ENCODE measurements at regions not wholly inside any gene's neighbourhood (a gene's known extent, or its start where the extent isn't known, plus 50 kb on each side); places are given as distances from the start of the nearest gene placed in this dataset.

- Histone ChIP-seq H3K4me2 (ENCODE audit: low read depth, low read length, poor library complexity, severe bottlenecking) (no peak overlapping the region), H3K27me3 (ENCODE audit: low read length) (no peaks in the 10 kb centered on the region), H3K9me2 (replicated peaks; ENCODE audit: insufficient read depth, low read length) (no peaks in the 10 kb centered on the region), H4K20me1 (ENCODE audit: insufficient read depth, low read depth, low read length) (no peaks in the 10 kb centered on the region), H3K9ac (ENCODE audit: low read length) (no peak overlapping the region), H3K4me1 (ENCODE audit: low read length) (no peaks in the 10 kb centered on the region), H3K9me3 (ENCODE audit: low read length) (no peaks in the 10 kb centered on the region), H3K36me3 (ENCODE audit: insufficient read depth, low read length) (peaks cover 3% of the 10 kb centered on the region; the same call in 1 of the 2 replicates), H3K27ac (ENCODE audit: low read length) (no peak overlapping the region), H2AFZ (ENCODE audit: low read length) (no peak overlapping the region), H3K79me2 (ENCODE audit: low read length) (peaks cover 5% of the 10 kb centered on the region), H3K4me3 (ENCODE audit: low read length) (no peak overlapping the region)
- no peak for DNase-seq
These were observed 79.2 kb downstream of the NIBAN1 start for GRCh38 chr1:184895086-184895485.

GRCh38 chr1:184893695-184894094 lies 80.6 kb downstream of the NIBAN1 start:
- Histone ChIP-seq H3K79me2 (ENCODE audit: low read length) (no peaks in the 10 kb centered on the region), H3K27ac (ENCODE audit: low read length) (no peak overlapping the region), H2AFZ (ENCODE audit: low read length) (no peak overlapping the region), H3K9me3 (ENCODE audit: low read length) (no peaks in the 10 kb centered on the region), H4K20me1 (ENCODE audit: insufficient read depth, low read depth, low read length) (no peaks in the 10 kb centered on the region), H3K9ac (ENCODE audit: low read length) (no peak overlapping the region), H3K9me2 (replicated peaks; ENCODE audit: insufficient read depth, low read length) (no peaks in the 10 kb centered on the region), H3K4me2 (ENCODE audit: low read depth, low read length, poor library complexity, severe bottlenecking) (no peak overlapping the region), H3K4me3 (ENCODE audit: low read length) (no peak overlapping the region), H3K27me3 (ENCODE audit: low read length) (no peaks in the 10 kb centered on the region), H3K36me3 (ENCODE audit: insufficient read depth, low read length) (no peaks in the 10 kb centered on the region), H3K4me1 (ENCODE audit: low read length) (no peaks in the 10 kb centered on the region)
- no peak for DNase-seq

GRCh38 chr1:184892116-184892515 lies 82.2 kb downstream of the NIBAN1 start:
- Histone ChIP-seq H3K27ac (ENCODE audit: low read length) (no peak overlapping the region), H3K4me1 (ENCODE audit: low read length) (no peaks in the 10 kb centered on the region), H3K79me2 (ENCODE audit: low read length) (no peaks in the 10 kb centered on the region), H3K9me3 (ENCODE audit: low read length) (no peaks in the 10 kb centered on the region), H3K4me2 (ENCODE audit: low read depth, low read length, poor library complexity, severe bottlenecking) (no peak overlapping the region), H3K4me3 (ENCODE audit: low read length) (no peak overlapping the region), H3K9me2 (replicated peaks; ENCODE audit: insufficient read depth, low read length) (no peaks in the 10 kb centered on the region), H2AFZ (ENCODE audit: low read length) (no peak overlapping the region), H4K20me1 (ENCODE audit: insufficient read depth, low read depth, low read length) (no peaks in the 10 kb centered on the region), H3K9ac (ENCODE audit: low read length) (no peak overlapping the region), H3K27me3 (ENCODE audit: low read length) (no peaks in the 10 kb centered on the region), H3K36me3 (ENCODE audit: insufficient read depth, low read length) (no peaks in the 10 kb centered on the region)
- DNase-seq = no peak

- no peaks in the 10 kb centered on the region for H4K20me1 ChIP-seq (ENCODE audit: insufficient read depth, low read depth, low read length)
- no peaks in the 10 kb centered on the region for H3K79me2 ChIP-seq (ENCODE audit: low read length)
- no peak overlapping the region for H3K27ac ChIP-seq (ENCODE audit: low read length)
- H3K36me3 ChIP-seq (ENCODE audit: insufficient read depth, low read length) = no peaks in the 10 kb centered on the region
- H3K9me3 ChIP-seq (ENCODE audit: low read length) = no peaks in the 10 kb centered on the region
- no peak overlapping the region for H3K9ac ChIP-seq (ENCODE audit: low read length)
- H3K27me3 ChIP-seq (ENCODE audit: low read length) = no peaks in the 10 kb centered on the region
- H3K4me1 ChIP-seq (ENCODE audit: low read length) = no peaks in the 10 kb centered on the region
- H3K9me2 ChIP-seq (replicated peaks; ENCODE audit: insufficient read depth, low read length) = no peaks in the 10 kb centered on the region
- no peak overlapping the region for H3K4me3 ChIP-seq (ENCODE audit: low read length)
- no peak for DNase-seq
- no peak overlapping the region for H2AFZ ChIP-seq (ENCODE audit: low read length)
- no peak overlapping the region for H3K4me2 ChIP-seq (ENCODE audit: low read depth, low read length, poor library complexity, severe bottlenecking)
These were observed 82.9 kb downstream of the NIBAN1 start for GRCh38 chr1:184891440-184891839.

- Histone ChIP-seq H3K4me1 (ENCODE audit: low read length) (no peaks in the 10 kb centered on the region), H3K4me2 (ENCODE audit: low read depth, low read length, poor library complexity, severe bottlenecking) (no peak overlapping the region), H4K20me1 (ENCODE audit: insufficient read depth, low read depth, low read length) (no peaks in the 10 kb centered on the region), H3K4me3 (ENCODE audit: low read length) (no peak overlapping the region), H3K36me3 (ENCODE audit: insufficient read depth, low read length) (no peaks in the 10 kb centered on the region), H3K27ac (ENCODE audit: low read length) (no peak overlapping the region), H2AFZ (ENCODE audit: low read length) (no peak overlapping the region), H3K9me2 (replicated peaks; ENCODE audit: insufficient read depth, low read length) (no peaks in the 10 kb centered on the region), H3K9ac (ENCODE audit: low read length) (no peak overlapping the region), H3K27me3 (ENCODE audit: low read length) (no peaks in the 10 kb centered on the region), H3K79me2 (ENCODE audit: low read length) (no peaks in the 10 kb centered on the region), H3K9me3 (ENCODE audit: low read length) (no peaks in the 10 kb centered on the region)
- DNase-seq = no peak
These were observed 83.8 kb downstream of the NIBAN1 start for GRCh38 chr1:184890539-184890973.

GRCh38 chr1:184889902-184890301 lies 84.4 kb downstream of the NIBAN1 start:
- no peak overlapping the region for H3K27ac ChIP-seq (ENCODE audit: low read length)
- H3K4me2 ChIP-seq (ENCODE audit: low read depth, low read length, poor library complexity, severe bottlenecking) = no peak overlapping the region
- H3K27me3 ChIP-seq (ENCODE audit: low read length) = no peaks in the 10 kb centered on the region
- no peaks in the 10 kb centered on the region for H3K9me3 ChIP-seq (ENCODE audit: low read length)
- DNase-seq = no peak
- H3K79me2 ChIP-seq (ENCODE audit: low read length) = no peaks in the 10 kb centered on the region
- no peak overlapping the region for H2AFZ ChIP-seq (ENCODE audit: low read length)
- H3K9me2 ChIP-seq (replicated peaks; ENCODE audit: insufficient read depth, low read length) = no peaks in the 10 kb centered on the region
- H3K4me1 ChIP-seq (ENCODE audit: low read length) = no peaks in the 10 kb centered on the region
- H3K4me3 ChIP-seq (ENCODE audit: low read length) = no peak overlapping the region
- no peak overlapping the region for H3K9ac ChIP-seq (ENCODE audit: low read length)
- no peaks in the 10 kb centered on the region for H3K36me3 ChIP-seq (ENCODE audit: insufficient read depth, low read length)
- no peaks in the 10 kb centered on the region for H4K20me1 ChIP-seq (ENCODE audit: insufficient read depth, low read depth, low read length)

- no peak overlapping the region for H3K27ac ChIP-seq (ENCODE audit: low read length)
- no peaks in the 10 kb centered on the region for H3K36me3 ChIP-seq (ENCODE audit: insufficient read depth, low read length)
- H4K20me1 ChIP-seq (ENCODE audit: insufficient read depth, low read depth, low read length) = no peaks in the 10 kb centered on the region
- no peaks in the 10 kb centered on the region for H3K9me2 ChIP-seq (replicated peaks; ENCODE audit: insufficient read depth, low read length)
- no peaks in the 10 kb centered on the region for H3K79me2 ChIP-seq (ENCODE audit: low read length)
- no peak overlapping the region for H2AFZ ChIP-seq (ENCODE audit: low read length)
- H3K27me3 ChIP-seq (ENCODE audit: low read length) = no peaks in the 10 kb centered on the region
- no peak overlapping the region for H3K4me3 ChIP-seq (ENCODE audit: low read length)
- H3K4me2 ChIP-seq (ENCODE audit: low read depth, low read length, poor library complexity, severe bottlenecking) = no peak overlapping the region
- no peaks in the 10 kb centered on the region for H3K4me1 ChIP-seq (ENCODE audit: low read length)
- H3K9ac ChIP-seq (ENCODE audit: low read length) = no peak overlapping the region
- H3K9me3 ChIP-seq (ENCODE audit: low read length) = no peaks in the 10 kb centered on the region
- DNase-seq = no peak
These were observed 85.1 kb downstream of the NIBAN1 start for GRCh38 chr1:184889166-184889565.

GRCh38 chr1:184888505-184888904 lies 85.8 kb downstream of the NIBAN1 start:
- H3K79me2 ChIP-seq (ENCODE audit: low read length) = no peaks in the 10 kb centered on the region
- no peaks in the 10 kb centered on the region for H4K20me1 ChIP-seq (ENCODE audit: insufficient read depth, low read depth, low read length)
- no peaks in the 10 kb centered on the region for H3K27me3 ChIP-seq (ENCODE audit: low read length)
- H3K4me2 ChIP-seq (ENCODE audit: low read depth, low read length, poor library complexity, severe bottlenecking) = no peak overlapping the region
- peaks cover 3% of the 10 kb centered on the region; the same call in 1 of the 2 replicates for H3K4me1 ChIP-seq (ENCODE audit: low read length)
- no peak overlapping the region for H3K27ac ChIP-seq (ENCODE audit: low read length)
- DNase-seq = no peak
- H3K36me3 ChIP-seq (ENCODE audit: insufficient read depth, low read length) = no peaks in the 10 kb centered on the region
- H3K9me2 ChIP-seq (replicated peaks; ENCODE audit: insufficient read depth, low read length) = no peaks in the 10 kb centered on the region
- H3K9ac ChIP-seq (ENCODE audit: low read length) = no peak overlapping the region
- no peak overlapping the region for H3K4me3 ChIP-seq (ENCODE audit: low read length)
- H2AFZ ChIP-seq (ENCODE audit: low read length) = no peak overlapping the region
- H3K9me3 ChIP-seq (ENCODE audit: low read length) = no peaks in the 10 kb centered on the region

Data from Karpas-422 (cell line).